Embryonic facial prominence (tissue), 1 donor: ENCODE measurements at regions not wholly inside any gene's neighbourhood (a gene's known extent, or its start where the extent isn't known, plus 50 kb on each side); places are given as distances from the start of the nearest gene placed in this dataset.

Source experiments
- DNase-seq: peaks from one replicate; pipeline ENCODE4 v3.0.0-alpha.2; 2016; ENCODE audit errors: extremely low spot score

- DNase-seq, result no peak
Observed at GRCh38 chr2:239765076-239765845, 259.9 kb downstream of the NDUFA10 start.

- no peak for DNase-seq
Observed at GRCh38 chr2:239763433-239764097, 261.6 kb downstream of the NDUFA10 start.

- no peak for DNase-seq
Observed at GRCh38 chr2:239762655-239763269, 262.4 kb downstream of the NDUFA10 start.

GRCh38 chr2:239762106-239762505 lies 263.0 kb downstream of the NDUFA10 start:
- DNase-seq, result no peak

- no peak for DNase-seq
Observed at GRCh38 chr2:239760596-239760995, 264.5 kb downstream of the NDUFA10 start.

- peak; percentile 65 for DNase-seq
Observed at GRCh38 chr2:239758279-239758877, 266.8 kb downstream of the NDUFA10 start.

GRCh38 chr2:239756790-239757760 lies 268.1 kb downstream of the NDUFA10 start:
- DNase-seq, result peak; percentile 75

- no peak for DNase-seq
Observed at GRCh38 chr2:239756031-239756789, 268.9 kb downstream of the NDUFA10 start.

- no peak for DNase-seq
Observed at GRCh38 chr2:239753401-239753837, 271.7 kb downstream of the NDUFA10 start.

GRCh38 chr2:239752951-239753350 lies 272.2 kb downstream of the NDUFA10 start:
- no peak for DNase-seq

GRCh38 chr2:239751679-239752355 lies 273.3 kb downstream of the NDUFA10 start:
- no peak for DNase-seq

- no peak for DNase-seq
Observed at GRCh38 chr2:239750929-239751678, 274.0 kb downstream of the NDUFA10 start.

GRCh38 chr2:239750045-239750835 lies 274.9 kb downstream of the NDUFA10 start:
- DNase-seq, result no peak

- no peak for DNase-seq
Observed at GRCh38 chr2:239749272-239749873, 275.8 kb downstream of the NDUFA10 start.

GRCh38 chr2:239748811-239749210 lies 276.3 kb downstream of the NDUFA10 start:
- no peak for DNase-seq

- no peak for DNase-seq
Observed at GRCh38 chr2:239747771-239748170, 277.4 kb downstream of the NDUFA10 start.

- no peak for DNase-seq
Observed at GRCh38 chr2:239747274-239747673, 277.9 kb downstream of the NDUFA10 start.
